HUES48 (cell line): ENCODE measurements at regions not wholly inside any gene's neighbourhood (a gene's known extent, or its start where the extent isn't known, plus 50 kb on each side); places are given as distances from the start of the nearest gene placed in this dataset.
"Not testable (repeated sequence)": the region's sequence is repeated elsewhere in the genome, so short reads cannot be mapped to it uniquely, and the experiment has no call there.

Source experiments
- H3K27ac ChIP-seq: one replicate; pipeline ENCODE4 v1.7.0; 2013; ENCODE audit warnings: low read depth, low read length, inconsistent platforms
- H3K27me3 ChIP-seq: 2 replicates; pipeline ENCODE4 v1.6.1; 2013; ENCODE audit warnings: mild to moderate bottlenecking, low read length; ENCODE audit not compliant: control insufficient read depth, insufficient read depth
- H3K36me3 ChIP-seq: 2 replicates; pipeline ENCODE4 v1.6.1; 2013; ENCODE audit warnings: low read length; ENCODE audit not compliant: control insufficient read depth, insufficient read depth
- H3K4me1 ChIP-seq: 2 replicates; pipeline ENCODE4 v1.6.1; 2013; ENCODE audit warnings: mild to moderate bottlenecking, low read length; ENCODE audit not compliant: control insufficient read depth, insufficient read depth
- H3K4me3 ChIP-seq: 2 replicates; pipeline ENCODE4 v1.5.1; 2013; ENCODE audit warnings: mild to moderate bottlenecking, low read depth, low read length
- H3K9ac ChIP-seq: 2 replicates; pipeline ENCODE4 v1.6.1; 2013; ENCODE audit warnings: mild to moderate bottlenecking, low read depth, low read length, moderate library complexity
- H3K9me3 ChIP-seq: 2 replicates; pipeline ENCODE4 v1.6.1; 2013; ENCODE audit warnings: low read length; ENCODE audit not compliant: control insufficient read depth, insufficient read depth

GRCh38 chr18:37836071-37836970 is 270.7 kb upstream of the CELF4 start:
- no peak overlapping the region for H3K9ac ChIP-seq
- H3K4me1 ChIP-seq: peaks cover 10% of the 10 kb centered on the region
- H3K9me3 ChIP-seq: peaks cover 9% of the 10 kb centered on the region
- no peaks in the 10 kb centered on the region for H3K36me3 ChIP-seq
- H3K27me3 ChIP-seq: no peaks in the 10 kb centered on the region
- H3K27ac ChIP-seq: no peak overlapping the region
- H3K4me3 ChIP-seq: no peak overlapping the region

DNA sequence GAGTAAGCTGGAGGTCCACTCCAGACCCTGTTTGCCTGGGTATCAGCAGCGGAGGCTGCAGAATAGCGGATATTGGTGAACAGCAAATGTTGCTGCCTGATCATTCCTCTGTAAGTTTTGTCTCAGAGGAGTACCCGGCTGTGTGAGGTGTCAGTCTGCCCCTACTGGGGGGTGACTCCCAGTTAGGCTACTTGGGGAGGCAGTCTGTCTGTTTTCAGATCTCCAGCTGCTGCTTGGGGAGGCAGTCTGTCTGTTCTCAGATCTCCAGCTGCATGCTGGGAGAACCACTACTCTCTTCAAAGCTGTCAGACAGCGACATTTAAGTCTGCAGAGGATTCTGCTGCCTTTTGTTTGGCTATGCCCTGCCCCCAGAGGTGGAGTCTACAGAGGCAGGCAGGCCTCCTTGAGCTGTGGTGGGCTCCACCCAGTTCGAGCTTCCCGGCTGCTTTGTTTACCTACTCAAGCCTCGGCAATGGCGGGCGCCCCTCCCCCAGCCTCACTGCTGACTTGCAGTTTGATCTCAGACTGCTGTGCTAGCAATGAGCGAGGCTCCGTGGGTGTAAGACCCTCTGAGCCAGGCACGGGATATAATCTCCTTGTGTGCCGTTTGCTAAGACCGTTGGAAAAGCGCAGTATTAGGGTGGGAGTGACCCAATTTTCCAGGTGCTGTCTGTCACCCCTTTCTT is 266.6 kb upstream of the CELF4 start:
- H3K27me3 ChIP-seq: not testable (repeated sequence)

GRCh38 chr18:37812961-37813360 is 247.4 kb upstream of the CELF4 start:
- Histone ChIP-seq H3K4me3 (no peak overlapping the region), H3K27ac (no peak overlapping the region), H3K36me3 (no peaks in the 10 kb centered on the region), H3K4me1 (no peaks in the 10 kb centered on the region), H3K9ac (no peak overlapping the region), H3K27me3 (no peaks in the 10 kb centered on the region), H3K9me3 (no peaks in the 10 kb centered on the region)

More for the DNA sequence above, 266.6 kb upstream of the CELF4 start:
- peaks cover 10% of the 10 kb centered on the region for H3K4me1 ChIP-seq
- H3K9me3 ChIP-seq, H3K27ac ChIP-seq, H3K4me3 ChIP-seq, H3K9ac ChIP-seq, H3K36me3 ChIP-seq: not testable (repeated sequence)

DNA sequence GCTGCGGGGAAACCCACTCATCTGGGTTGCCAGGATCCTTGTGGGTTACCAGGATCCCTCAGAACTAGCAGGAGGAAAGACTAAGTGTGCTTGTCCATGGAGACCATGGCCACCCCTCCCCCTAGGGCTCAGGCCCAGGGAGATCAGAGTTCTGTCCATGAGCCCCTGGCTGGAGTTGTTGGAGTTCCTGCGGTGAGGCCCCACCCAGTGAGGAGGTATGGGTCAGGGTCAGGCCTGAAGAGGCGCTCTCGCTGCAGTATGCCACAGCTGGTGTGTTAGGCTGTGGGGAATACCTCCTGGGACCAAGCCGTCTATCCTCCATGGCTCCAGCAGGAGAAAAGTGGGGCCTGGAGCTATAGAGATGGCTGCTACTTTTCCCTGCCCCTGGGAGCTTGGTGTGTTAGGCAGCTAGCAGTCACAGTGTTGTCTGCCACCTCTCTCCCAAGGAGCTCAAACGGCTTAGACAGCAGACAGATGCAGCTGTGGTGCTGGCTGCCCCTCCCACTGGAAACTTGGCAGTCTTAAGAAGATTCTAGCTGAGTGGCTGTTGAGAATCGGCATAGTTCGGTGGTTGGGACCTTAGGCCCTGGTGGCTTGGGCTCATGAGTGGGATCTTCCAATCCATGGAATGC is 240.3 kb upstream of the CELF4 start:
- Histone ChIP-seq H3K27ac (no peak overlapping the region), H3K4me3 (no peak overlapping the region), H3K4me1 (no peaks in the 10 kb centered on the region), H3K9me3 (no peaks in the 10 kb centered on the region), H3K27me3 (no peaks in the 10 kb centered on the region), H3K9ac (no peak overlapping the region), H3K36me3 (no peaks in the 10 kb centered on the region)

GRCh38 chr18:37796823-37797349 is 231.3 kb upstream of the CELF4 start:
- Histone ChIP-seq H3K27me3 (no peaks in the 10 kb centered on the region), H3K4me1 (no peaks in the 10 kb centered on the region), H3K9ac (no peak overlapping the region), H3K9me3 (no peaks in the 10 kb centered on the region), H3K36me3 (no peaks in the 10 kb centered on the region), H3K27ac (no peak overlapping the region), H3K4me3 (no peak overlapping the region)

- H3K27ac ChIP-seq: no peak overlapping the region
- H3K36me3 ChIP-seq: no peaks in the 10 kb centered on the region
- H3K9me3 ChIP-seq: no peaks in the 10 kb centered on the region
- no peaks in the 10 kb centered on the region for H3K27me3 ChIP-seq
- H3K4me3 ChIP-seq: no peak overlapping the region
- no peak overlapping the region for H3K9ac ChIP-seq
- H3K4me1 ChIP-seq: peaks cover 4% of the 10 kb centered on the region; the same call in 1 of the 2 replicates
Measured at GRCh38 chr18:37787452-37787851, 221.9 kb upstream of the CELF4 start.

GRCh38 chr18:37783771-37784170 is 218.2 kb upstream of the CELF4 start:
- Histone ChIP-seq H3K4me1 (peaks cover 4% of the 10 kb centered on the region; the same call in 1 of the 2 replicates), H3K36me3 (no peaks in the 10 kb centered on the region), H3K9ac (no peak overlapping the region)

DNA sequence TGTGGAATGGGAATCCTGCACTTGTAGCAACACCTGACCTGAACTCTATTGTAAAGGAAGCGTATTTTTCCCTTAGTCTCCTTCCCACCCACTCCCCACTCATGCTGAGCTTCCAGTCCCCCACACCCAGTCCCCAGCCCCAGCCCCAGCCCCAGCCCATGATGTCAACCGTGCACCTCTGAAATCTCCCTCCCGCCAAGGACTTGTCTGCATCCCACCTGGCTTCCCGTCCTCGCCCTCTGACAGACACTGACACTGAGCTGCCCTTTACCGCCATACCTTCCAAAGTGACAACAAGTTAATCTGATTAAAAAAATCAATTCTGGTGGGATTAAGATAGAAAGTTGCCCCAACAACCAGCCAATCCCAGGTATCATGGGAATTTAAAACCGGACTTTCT is 213.6 kb upstream of the CELF4 start:
- H3K27ac ChIP-seq: no peak overlapping the region
- H3K9ac ChIP-seq: no peak overlapping the region
- H3K4me3 ChIP-seq: no peak overlapping the region

More at GRCh38 chr18:37783771-37784170, 218.2 kb upstream of the CELF4 start:
- H3K9me3 ChIP-seq: no peaks in the 10 kb centered on the region
- H3K27me3 ChIP-seq: no peaks in the 10 kb centered on the region
- no peak overlapping the region for H3K27ac ChIP-seq
- no peak overlapping the region for H3K4me3 ChIP-seq

GRCh38 chr18:37778417-37779165 is 213.0 kb upstream of the CELF4 start:
- Histone ChIP-seq H3K9me3 (no peaks in the 10 kb centered on the region), H3K4me3 (no peak overlapping the region), H3K36me3 (no peaks in the 10 kb centered on the region), H3K27me3 (no peaks in the 10 kb centered on the region), H3K27ac (no peak overlapping the region), H3K9ac (no peak overlapping the region), H3K4me1 (no peaks in the 10 kb centered on the region)

More for the DNA sequence above, 213.6 kb upstream of the CELF4 start:
- Histone ChIP-seq H3K4me1 (peaks cover 4% of the 10 kb centered on the region; the same call in 1 of the 2 replicates), H3K36me3 (no peaks in the 10 kb centered on the region), H3K9me3 (no peaks in the 10 kb centered on the region), H3K27me3 (no peaks in the 10 kb centered on the region)

- no peaks in the 10 kb centered on the region for H3K27me3 ChIP-seq
- H3K27ac ChIP-seq: no peak overlapping the region
- no peak overlapping the region for H3K9ac ChIP-seq
- no peaks in the 10 kb centered on the region for H3K4me1 ChIP-seq
- H3K4me3 ChIP-seq: no peak overlapping the region
- H3K9me3 ChIP-seq: no peaks in the 10 kb centered on the region
- no peaks in the 10 kb centered on the region for H3K36me3 ChIP-seq
Measured at GRCh38 chr18:37769826-37770225, 204.2 kb upstream of the CELF4 start.
